ENCODE measurements at regions not wholly inside any gene's neighbourhood (a gene's known extent, or its start where the extent isn't known, plus 50 kb on each side); places are given as distances from the start of the nearest gene placed in this dataset.

- TF ChIP-seq POLR2A (IDR thresholded peaks at IDR 0.05; ENCODE audit: low read length) (no peak), GATA1 (IDR thresholded peaks at IDR 0.05; ENCODE audit: low read depth, low read length) (no peak)
- DNase-seq = no peak
Observed at GRCh38 chr13:34151885-34152284, 333.9 kb downstream of the RFC3 start.

- no peak for TF ChIP-seq GATA1 (IDR thresholded peaks at IDR 0.05; ENCODE audit: low read depth, low read length)
- TF ChIP-seq POLR2A (IDR thresholded peaks at IDR 0.05; ENCODE audit: low read length) = no peak
- no peak for DNase-seq
Observed at GRCh38 chr13:34152409-34152808, 334.5 kb downstream of the RFC3 start.

- no peak for TF ChIP-seq GATA1 (IDR thresholded peaks at IDR 0.05; ENCODE audit: low read depth, low read length)
- TF ChIP-seq POLR2A (IDR thresholded peaks at IDR 0.05; ENCODE audit: low read length) = no peak
- no peak for DNase-seq
Observed at GRCh38 chr13:34152996-34153395, 335.0 kb downstream of the RFC3 start.

GRCh38 chr13:34153428-34154180 lies 335.7 kb downstream of the RFC3 start:
- TF ChIP-seq GATA1 (IDR thresholded peaks at IDR 0.05; ENCODE audit: low read depth, low read length) = no peak
- TF ChIP-seq POLR2A (IDR thresholded peaks at IDR 0.05; ENCODE audit: low read length) = no peak
- DNase-seq = no peak

GRCh38 chr13:34155931-34156607 lies 338.1 kb downstream of the RFC3 start:
- no peak for DNase-seq

GRCh38 chr13:34156841-34157365 lies 339.0 kb downstream of the RFC3 start:
- peak in 1 of 2 experiments; percentile 2 for DNase-seq
- no peak for TF ChIP-seq GATA1 (IDR thresholded peaks at IDR 0.05; ENCODE audit: low read depth, low read length)
- no peak for TF ChIP-seq POLR2A (IDR thresholded peaks at IDR 0.05; ENCODE audit: low read length)

More at GRCh38 chr13:34155931-34156607, 338.1 kb downstream of the RFC3 start:
- TF ChIP-seq POLR2A (IDR thresholded peaks at IDR 0.05; ENCODE audit: low read length) (no peak), GATA1 (IDR thresholded peaks at IDR 0.05; ENCODE audit: low read depth, low read length) (no peak)

GRCh38 chr13:34159946-34160345 lies 342.0 kb downstream of the RFC3 start:
- no peak for DNase-seq
- TF ChIP-seq POLR2A (IDR thresholded peaks at IDR 0.05; ENCODE audit: low read length) (no peak), GATA1 (IDR thresholded peaks at IDR 0.05; ENCODE audit: low read depth, low read length) (no peak)

- DNase-seq = no peak
- no peak for TF ChIP-seq POLR2A (IDR thresholded peaks at IDR 0.05; ENCODE audit: low read length)
- no peak for TF ChIP-seq GATA1 (IDR thresholded peaks at IDR 0.05; ENCODE audit: low read depth, low read length)
Observed at GRCh38 chr13:34161931-34162543, 344.1 kb downstream of the RFC3 start.

GRCh38 chr13:34162544-34162933 lies 344.6 kb downstream of the RFC3 start:
- no peak for DNase-seq
- TF ChIP-seq POLR2A (IDR thresholded peaks at IDR 0.05; ENCODE audit: low read length) = no peak

- no peak for DNase-seq
Observed at GRCh38 chr13:34164582-34164981, 346.6 kb downstream of the RFC3 start.

GRCh38 chr13:34165158-34165557 lies 347.2 kb downstream of the RFC3 start:
- no peak for DNase-seq

More at GRCh38 chr13:34164582-34164981, 346.6 kb downstream of the RFC3 start:
- TF ChIP-seq GATA1 (IDR thresholded peaks at IDR 0.05; ENCODE audit: low read depth, low read length) (no peak), POLR2A (IDR thresholded peaks at IDR 0.05; ENCODE audit: low read length) (no peak)

GRCh38 chr13:34166406-34166805 lies 348.5 kb downstream of the RFC3 start:
- TF ChIP-seq GATA1 (IDR thresholded peaks at IDR 0.05; ENCODE audit: low read depth, low read length) = no peak
- TF ChIP-seq POLR2A (IDR thresholded peaks at IDR 0.05; ENCODE audit: low read length) = no peak
- DNase-seq = no peak

More at GRCh38 chr13:34165158-34165557, 347.2 kb downstream of the RFC3 start:
- TF ChIP-seq POLR2A (IDR thresholded peaks at IDR 0.05; ENCODE audit: low read length) (no peak), GATA1 (IDR thresholded peaks at IDR 0.05; ENCODE audit: low read depth, low read length) (no peak)

- DNase-seq = no peak
- TF ChIP-seq POLR2A (IDR thresholded peaks at IDR 0.05; ENCODE audit: low read length) = no peak
- TF ChIP-seq GATA1 (IDR thresholded peaks at IDR 0.05; ENCODE audit: low read depth, low read length) = no peak
Observed at GRCh38 chr13:34167347-34167746, 349.4 kb downstream of the RFC3 start.

- no peak for DNase-seq
Observed at GRCh38 chr13:34172048-34172447, 354.1 kb downstream of the RFC3 start.

More at GRCh38 chr13:34172048-34172447, 354.1 kb downstream of the RFC3 start:
- TF ChIP-seq POLR2A (IDR thresholded peaks at IDR 0.05; ENCODE audit: low read length) (no peak), GATA1 (IDR thresholded peaks at IDR 0.05; ENCODE audit: low read depth, low read length) (no peak)

Data from erythroblast (primary cell).